Liver (tissue), 8 donors: ENCODE measurements at regions not wholly inside any gene's neighbourhood (a gene's known extent, or its start where the extent isn't known, plus 50 kb on each side); places are given as distances from the start of the nearest gene placed in this dataset.

Source experiments
- DNase-seq: peaks from one replicate; pipeline ENCODE4 v3.0.0-alpha.2; 2017; ENCODE audit warnings: low spot score
- H3K27ac ChIP-seq, 2 donors: one replicate each; pipeline ENCODE4 v1.7.0; 2013; ENCODE audit warnings: inconsistent platforms in 2 of 2, low read length in 2 of 2, control low read depth in 1 of 2, low read depth in 1 of 2, mild to moderate bottlenecking in 1 of 2
- H3K27me3 ChIP-seq, 4 donors: one replicate each; pipeline versions ENCODE4 v1.6.1 to v1.7.0; 2013; ENCODE audit warnings: low read length in 3 of 4, inconsistent platforms in 1 of 4, mild to moderate bottlenecking in 1 of 4, moderate library complexity in 1 of 4; ENCODE audit not compliant: control insufficient read depth in 4 of 4, insufficient read depth in 4 of 4
- H3K36me3 ChIP-seq, 4 donors: one replicate each; pipeline versions ENCODE4 v1.6.1 to v1.7.0; 2013; ENCODE audit warnings: low read length in 3 of 4, mild to moderate bottlenecking in 3 of 4, low read depth in 1 of 4, moderate library complexity in 1 of 4; ENCODE audit not compliant: control insufficient read depth in 4 of 4, insufficient read depth in 3 of 4
- H3K4me1 ChIP-seq, 4 donors: one replicate each; pipeline versions ENCODE4 v1.6.1 to v1.7.0; 2013; ENCODE audit warnings: low read length in 3 of 4, mild to moderate bottlenecking in 3 of 4, moderate library complexity in 1 of 4; ENCODE audit not compliant: control insufficient read depth in 4 of 4, insufficient read depth in 4 of 4
- H3K4me3 ChIP-seq, 3 donors: one replicate each; pipeline versions ENCODE4 v1.6.1 to v1.7.0; 2013; ENCODE audit warnings: low read length in 3 of 3, control low read depth in 1 of 3, low read depth in 1 of 3, mild to moderate bottlenecking in 1 of 3
- H3K9ac ChIP-seq, 2 donors: one replicate each; pipeline ENCODE4 v1.7.0; 2013; ENCODE audit warnings: low read length in 2 of 2, mild to moderate bottlenecking in 2 of 2, moderate library complexity in 2 of 2, control low read depth in 1 of 2, low read depth in 1 of 2
- H3K9me3 ChIP-seq, 4 donors: one replicate each; pipeline versions ENCODE4 v1.6.1 to v1.7.0; 2013; ENCODE audit warnings: low read length in 3 of 4; ENCODE audit not compliant: control insufficient read depth in 4 of 4
- EGR1 ChIP-seq, 2 donors: IDR thresholded peaks; 2 replicates each; pipeline ENCODE4 v1.6.1; 2016 to 2018; ENCODE audit warnings: antibody characterized with exemption in 2 of 2, low read depth in 2 of 2
- FOXA1 ChIP-seq: IDR thresholded peaks from 2 replicates; pipeline ENCODE4 v1.6.1; 2016; ENCODE audit warnings: antibody characterized with exemption
- FOXA2 ChIP-seq: IDR thresholded peaks from 2 replicates; pipeline ENCODE4 v1.6.1; 2016; ENCODE audit warnings: antibody characterized with exemption
- GABPA ChIP-seq, 2 donors: IDR thresholded peaks in 1 of 2; conservative IDR thresholded peaks in 1 of 2; 2 replicates each; pipeline ENCODE4 v1.6.1; 2016; ENCODE audit warnings: antibody characterized with exemption in 2 of 2, mild to moderate bottlenecking in 1 of 2, moderate library complexity in 1 of 2
- HNF4A ChIP-seq, 2 donors: conservative IDR thresholded peaks; 2 replicates each; pipeline ENCODE4 v1.6.1; 2016; ENCODE audit warnings: antibody characterized with exemption in 2 of 2, mild to moderate bottlenecking in 2 of 2
- HNF4G ChIP-seq: IDR thresholded peaks from 2 replicates; pipeline ENCODE4 v1.6.1; 2016; ENCODE audit warnings: antibody characterized with exemption
- JUND ChIP-seq, 2 donors: IDR thresholded peaks; 2 replicates each; pipeline ENCODE4 v1.6.1; 2016; ENCODE audit warnings: antibody characterized with exemption in 2 of 2
- NR2F2 ChIP-seq: IDR thresholded peaks from 2 replicates; pipeline ENCODE4 v1.6.1; 2016; ENCODE audit warnings: antibody characterized with exemption
- RAD21 ChIP-seq, 2 donors: IDR thresholded peaks; 2 replicates each; pipeline ENCODE4 v1.6.1; 2016; ENCODE audit warnings: antibody characterized with exemption in 2 of 2, mild to moderate bottlenecking in 2 of 2
- RXRA ChIP-seq, 2 donors: IDR thresholded peaks; 2 replicates each; pipeline ENCODE4 v1.6.1; 2017 to 2018; ENCODE audit warnings: antibody characterized with exemption in 2 of 2, mild to moderate bottlenecking in 1 of 2
- SP1 ChIP-seq: IDR thresholded peaks from 2 replicates; pipeline ENCODE4 v1.6.1; 2018; ENCODE audit warnings: antibody characterized with exemption, mild to moderate bottlenecking
- TAF1 ChIP-seq: conservative IDR thresholded peaks from 2 replicates; pipeline ENCODE4 v1.6.1; 2016; ENCODE audit warnings: antibody characterized with exemption, mild to moderate bottlenecking
- YY1 ChIP-seq: IDR thresholded peaks from 2 replicates; pipeline ENCODE4 v1.6.1; 2016; ENCODE audit warnings: antibody characterized with exemption, mild to moderate bottlenecking
- WGBS: extraction: QIAGEN DNeasy Blood & Tissue Kit; methylation state at CpG from one replicate; pipeline ENCODE4 v1.1.7; 2013; 5-methylcytosine and 5-hydroxymethylcytosine counted together
- TF ChIP-seq, protein P1 (sequence below): fragments of 150-350 bp; IDR thresholded peaks from 2 replicates; pipeline ENCODE4 v1.5.1; 2017; ENCODE audit warnings: improper control_type of control experiment, low read depth, low read length; ENCODE audit not compliant: missing input control
- TF ChIP-seq, protein P2 (sequence below): IDR thresholded peaks from 2 replicates; pipeline ENCODE4 v1.6.1; 2016; ENCODE audit warnings: antibody characterized with exemption
- TF ChIP-seq, protein P3 (sequence below): IDR thresholded peaks from 2 replicates; pipeline ENCODE4 v1.6.1; 2016; ENCODE audit warnings: antibody characterized with exemption, mild to moderate bottlenecking
- TF ChIP-seq, protein P4 (sequence below): IDR thresholded peaks from 2 replicates; pipeline ENCODE4 v1.6.1; 2016; ENCODE audit warnings: antibody characterized with exemption
- TF ChIP-seq, protein P5 (sequence below): IDR thresholded peaks from 2 replicates; pipeline ENCODE4 v1.6.1; 2016; ENCODE audit warnings: antibody characterized with exemption
- donor health status: healthy.
- donor health status: healthy.
- donor health status: healthy.
- donor health status: healthy.
- donor health status: healthy.

DNA sequence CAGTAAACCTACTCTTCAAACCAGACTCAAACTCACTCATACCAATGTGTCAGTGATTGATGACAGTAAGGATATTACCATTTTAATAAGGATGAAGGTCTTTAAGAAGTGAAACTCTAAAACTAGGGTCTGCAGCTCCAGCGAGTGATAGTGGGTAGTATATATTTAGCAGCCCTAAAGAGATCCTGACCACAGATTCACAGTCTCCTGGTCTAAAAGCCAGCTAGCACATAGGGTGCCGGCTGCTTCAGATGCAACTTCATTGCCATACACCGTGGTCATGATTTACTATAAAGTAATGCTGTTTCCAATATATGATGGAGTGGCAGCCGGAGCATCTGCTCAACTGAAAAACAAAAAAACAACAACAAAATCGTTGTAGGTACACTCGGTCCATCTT, 99.6 kb upstream of the MDM1 start:
- TF ChIP-seq, protein P1, sequence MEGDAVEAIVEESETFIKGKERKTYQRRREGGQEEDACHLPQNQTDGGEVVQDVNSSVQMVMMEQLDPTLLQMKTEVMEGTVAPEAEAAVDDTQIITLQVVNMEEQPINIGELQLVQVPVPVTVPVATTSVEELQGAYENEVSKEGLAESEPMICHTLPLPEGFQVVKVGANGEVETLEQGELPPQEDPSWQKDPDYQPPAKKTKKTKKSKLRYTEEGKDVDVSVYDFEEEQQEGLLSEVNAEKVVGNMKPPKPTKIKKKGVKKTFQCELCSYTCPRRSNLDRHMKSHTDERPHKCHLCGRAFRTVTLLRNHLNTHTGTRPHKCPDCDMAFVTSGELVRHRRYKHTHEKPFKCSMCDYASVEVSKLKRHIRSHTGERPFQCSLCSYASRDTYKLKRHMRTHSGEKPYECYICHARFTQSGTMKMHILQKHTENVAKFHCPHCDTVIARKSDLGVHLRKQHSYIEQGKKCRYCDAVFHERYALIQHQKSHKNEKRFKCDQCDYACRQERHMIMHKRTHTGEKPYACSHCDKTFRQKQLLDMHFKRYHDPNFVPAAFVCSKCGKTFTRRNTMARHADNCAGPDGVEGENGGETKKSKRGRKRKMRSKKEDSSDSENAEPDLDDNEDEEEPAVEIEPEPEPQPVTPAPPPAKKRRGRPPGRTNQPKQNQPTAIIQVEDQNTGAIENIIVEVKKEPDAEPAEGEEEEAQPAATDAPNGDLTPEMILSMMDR, result no peak
- TF ChIP-seq, protein P2, sequence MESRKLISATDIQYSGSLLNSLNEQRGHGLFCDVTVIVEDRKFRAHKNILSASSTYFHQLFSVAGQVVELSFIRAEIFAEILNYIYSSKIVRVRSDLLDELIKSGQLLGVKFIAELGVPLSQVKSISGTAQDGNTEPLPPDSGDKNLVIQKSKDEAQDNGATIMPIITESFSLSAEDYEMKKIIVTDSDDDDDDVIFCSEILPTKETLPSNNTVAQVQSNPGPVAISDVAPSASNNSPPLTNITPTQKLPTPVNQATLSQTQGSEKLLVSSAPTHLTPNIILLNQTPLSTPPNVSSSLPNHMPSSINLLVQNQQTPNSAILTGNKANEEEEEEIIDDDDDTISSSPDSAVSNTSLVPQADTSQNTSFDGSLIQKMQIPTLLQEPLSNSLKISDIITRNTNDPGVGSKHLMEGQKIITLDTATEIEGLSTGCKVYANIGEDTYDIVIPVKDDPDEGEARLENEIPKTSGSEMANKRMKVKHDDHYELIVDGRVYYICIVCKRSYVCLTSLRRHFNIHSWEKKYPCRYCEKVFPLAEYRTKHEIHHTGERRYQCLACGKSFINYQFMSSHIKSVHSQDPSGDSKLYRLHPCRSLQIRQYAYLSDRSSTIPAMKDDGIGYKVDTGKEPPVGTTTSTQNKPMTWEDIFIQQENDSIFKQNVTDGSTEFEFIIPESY, result no peak
- TF ChIP-seq RAD21 (IDR thresholded peaks at IDR 0.05) (no peak), YY1 (no peak), FOXA1 (no peak), SP1 (no peak), JUND (IDR thresholded peaks at IDR 0.05) (no peak), NR2F2 (no peak), EGR1 (IDR thresholded peaks at IDR 0.05; ENCODE audit: low read depth in 2 of 2) (no peak), HNF4A (conservative IDR thresholded peaks at IDR 0.05) (no peak), HNF4G (no peak), FOXA2 (no peak), GABPA (IDR thresholded peaks at IDR 0.05 in 1 of 2, conservative IDR thresholded peaks at IDR 0.05 in 1 of 2) (no peak), RXRA (IDR thresholded peaks at IDR 0.05) (no peak), TAF1 (no peak)
- TF ChIP-seq, protein P3, sequence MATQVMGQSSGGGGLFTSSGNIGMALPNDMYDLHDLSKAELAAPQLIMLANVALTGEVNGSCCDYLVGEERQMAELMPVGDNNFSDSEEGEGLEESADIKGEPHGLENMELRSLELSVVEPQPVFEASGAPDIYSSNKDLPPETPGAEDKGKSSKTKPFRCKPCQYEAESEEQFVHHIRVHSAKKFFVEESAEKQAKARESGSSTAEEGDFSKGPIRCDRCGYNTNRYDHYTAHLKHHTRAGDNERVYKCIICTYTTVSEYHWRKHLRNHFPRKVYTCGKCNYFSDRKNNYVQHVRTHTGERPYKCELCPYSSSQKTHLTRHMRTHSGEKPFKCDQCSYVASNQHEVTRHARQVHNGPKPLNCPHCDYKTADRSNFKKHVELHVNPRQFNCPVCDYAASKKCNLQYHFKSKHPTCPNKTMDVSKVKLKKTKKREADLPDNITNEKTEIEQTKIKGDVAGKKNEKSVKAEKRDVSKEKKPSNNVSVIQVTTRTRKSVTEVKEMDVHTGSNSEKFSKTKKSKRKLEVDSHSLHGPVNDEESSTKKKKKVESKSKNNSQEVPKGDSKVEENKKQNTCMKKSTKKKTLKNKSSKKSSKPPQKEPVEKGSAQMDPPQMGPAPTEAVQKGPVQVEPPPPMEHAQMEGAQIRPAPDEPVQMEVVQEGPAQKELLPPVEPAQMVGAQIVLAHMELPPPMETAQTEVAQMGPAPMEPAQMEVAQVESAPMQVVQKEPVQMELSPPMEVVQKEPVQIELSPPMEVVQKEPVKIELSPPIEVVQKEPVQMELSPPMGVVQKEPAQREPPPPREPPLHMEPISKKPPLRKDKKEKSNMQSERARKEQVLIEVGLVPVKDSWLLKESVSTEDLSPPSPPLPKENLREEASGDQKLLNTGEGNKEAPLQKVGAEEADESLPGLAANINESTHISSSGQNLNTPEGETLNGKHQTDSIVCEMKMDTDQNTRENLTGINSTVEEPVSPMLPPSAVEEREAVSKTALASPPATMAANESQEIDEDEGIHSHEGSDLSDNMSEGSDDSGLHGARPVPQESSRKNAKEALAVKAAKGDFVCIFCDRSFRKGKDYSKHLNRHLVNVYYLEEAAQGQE, result no peak
- TF ChIP-seq, protein P4, sequence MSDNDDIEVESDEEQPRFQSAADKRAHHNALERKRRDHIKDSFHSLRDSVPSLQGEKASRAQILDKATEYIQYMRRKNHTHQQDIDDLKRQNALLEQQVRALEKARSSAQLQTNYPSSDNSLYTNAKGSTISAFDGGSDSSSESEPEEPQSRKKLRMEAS, result no peak
- TF ChIP-seq, protein P5, sequence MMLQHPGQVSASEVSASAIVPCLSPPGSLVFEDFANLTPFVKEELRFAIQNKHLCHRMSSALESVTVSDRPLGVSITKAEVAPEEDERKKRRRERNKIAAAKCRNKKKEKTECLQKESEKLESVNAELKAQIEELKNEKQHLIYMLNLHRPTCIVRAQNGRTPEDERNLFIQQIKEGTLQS, result no peak
- no peaks in the 10 kb centered on the region for H3K27me3 ChIP-seq
- no peak for DNase-seq
- no peaks in the 10 kb centered on the region for H3K9me3 ChIP-seq
- H3K4me1 ChIP-seq, result no peaks in the 10 kb centered on the region
- H3K4me3 ChIP-seq, result no peak overlapping the region
- no peak overlapping the region for H3K9ac ChIP-seq
- 88% methylated on average over 6 of the region's 6 CpGs for WGBS
- no peaks in the 10 kb centered on the region for H3K36me3 ChIP-seq
- H3K27ac ChIP-seq, result no peak overlapping the region

DNA sequence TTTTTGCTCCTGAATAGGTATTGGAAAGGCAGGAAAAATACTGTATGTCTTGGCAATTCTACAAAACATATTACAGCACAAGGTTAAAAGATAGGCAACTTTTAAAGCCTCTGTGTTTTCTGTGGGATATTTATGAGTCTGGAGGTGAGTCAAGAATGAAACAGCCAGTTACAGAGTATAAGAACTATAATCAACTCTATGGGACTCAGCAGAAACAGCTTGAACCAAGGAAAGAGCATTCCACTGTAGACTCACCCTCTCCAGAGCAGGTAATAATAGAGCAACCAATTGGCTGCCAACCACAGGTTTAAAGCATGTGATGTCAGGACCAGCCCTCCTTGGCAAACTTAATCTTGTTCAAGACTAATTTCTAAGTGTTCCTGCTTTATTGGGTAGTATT, 100.5 kb upstream of the MDM1 start:
- no peak for DNase-seq
- Histone ChIP-seq H3K4me1 (no peaks in the 10 kb centered on the region), H3K9ac (no peak overlapping the region), H3K27me3 (no peaks in the 10 kb centered on the region), H3K9me3 (no peaks in the 10 kb centered on the region), H3K27ac (no peak overlapping the region), H3K4me3 (no peak overlapping the region), H3K36me3 (no peaks in the 10 kb centered on the region)
- TF ChIP-seq GABPA (IDR thresholded peaks at IDR 0.05 in 1 of 2, conservative IDR thresholded peaks at IDR 0.05 in 1 of 2), result no peak
- TF ChIP-seq, protein P5, result no peak
- no peak for TF ChIP-seq EGR1 (IDR thresholded peaks at IDR 0.05; ENCODE audit: low read depth in 2 of 2)
- no peak for TF ChIP-seq YY1
- no peak for TF ChIP-seq SP1
- no peak for TF ChIP-seq RXRA (IDR thresholded peaks at IDR 0.05)
- TF ChIP-seq, protein P3, result no peak
- no peak for TF ChIP-seq HNF4G
